GM19035 (cell line): ENCODE measurements at regions not wholly inside any gene's neighbourhood (a gene's known extent, or its start where the extent isn't known, plus 50 kb on each side); places are given as distances from the start of the nearest gene placed in this dataset.
"Not testable (repeated sequence)": the region's sequence is repeated elsewhere in the genome, so short reads cannot be mapped to it uniquely, and the experiment has no call there.

Experiments
- ATAC-seq: cut with Tn5 transposase; IDR thresholded peaks from one replicate; pipeline ENCODE4 v1.9.1; 2021; ENCODE audit not compliant: unreplicated experiment

GRCh38 chr6:87772597-87773530, 70.8 kb upstream of the AKIRIN2 start:
- no peak for ATAC-seq

- no peak for ATAC-seq
Observed at GRCh38 chr6:87767478-87767877, 65.4 kb upstream of the AKIRIN2 start.

GRCh38 chr6:87766211-87766610, 64.2 kb upstream of the AKIRIN2 start:
- ATAC-seq = no peak

GRCh38 chr6:87763901-87764300, 61.9 kb upstream of the AKIRIN2 start:
- no peak for ATAC-seq

- ATAC-seq = no peak
Observed at GRCh38 chr6:87763276-87763675, 61.2 kb upstream of the AKIRIN2 start.

- ATAC-seq = no peak
Observed at GRCh38 chr6:87762116-87762515, 60.1 kb upstream of the AKIRIN2 start.

GRCh38 chr6:87757792-87758191, 55.8 kb upstream of the AKIRIN2 start:
- ATAC-seq = no peak

- peak; percentile 91 for ATAC-seq
Observed at GRCh38 chr6:87756858-87757257, 54.8 kb upstream of the AKIRIN2 start.

GRCh38 chr6:87755708-87756671, 54.0 kb upstream of the AKIRIN2 start:
- no peak for ATAC-seq

GRCh38 chr6:87754828-87755227, 52.8 kb upstream of the AKIRIN2 start:
- ATAC-seq = peak; percentile 62

GRCh38 chr6:87753131-87753685, 51.2 kb upstream of the AKIRIN2 start:
- no peak for ATAC-seq

- not testable (repeated sequence) for ATAC-seq
Observed at GRCh38 chr6:87752503-87752902, 50.5 kb upstream of the AKIRIN2 start.
